Esophagus muscularis mucosa (tissue), 4 donors: ENCODE measurements at regions not wholly inside any gene's neighbourhood (a gene's known extent, or its start where the extent isn't known, plus 50 kb on each side); places are given as distances from the start of the nearest gene placed in this dataset.

Source experiments
- CTCF ChIP-seq, 3 experiments: fragments of 200-600 bp in 2 of 3; fragments of 450-650 bp in 1 of 3; sonication (generic) in 2 of 3; IDR thresholded peaks; one replicate each; pipeline ENCODE4 v1.5.1; 2017 to 2019; ENCODE audit warnings: antibody characterized with exemption in 3 of 3, mild to moderate bottlenecking in 2 of 3, moderate library complexity in 1 of 3
- EP300 ChIP-seq: sonication (generic); formaldehyde crosslinking; IDR thresholded peaks from one replicate; pipeline ENCODE4 v1.6.1; 2017; ENCODE audit warnings: antibody characterized with exemption
- POLR2A ChIP-seq: fragments of 450-650 bp; IDR thresholded peaks from one replicate; pipeline ENCODE4 v1.6.1; 2017; ENCODE audit warnings: antibody characterized with exemption, moderate library complexity, mild to moderate bottlenecking, low read depth
- POLR2AphosphoS5 ChIP-seq, 2 donors: sonication (generic); formaldehyde crosslinking; IDR thresholded peaks; one replicate each; pipeline ENCODE4 v1.6.1; 2017; ENCODE audit warnings: antibody characterized with exemption in 2 of 2

- TF ChIP-seq CTCF (IDR thresholded peaks at IDR 0.05) (no peak), POLR2A (no peak), POLR2AphosphoS5 (IDR thresholded peaks at IDR 0.05) (no peak), EP300 (no peak)
These were observed 199.2 kb upstream of the GUCY1A2 start for GRCh38 chr11:107217444-107217843.
